Stimulated activated CD4-positive, alpha-beta T cell treated with anti-CD3 and anti-CD28 coated beads, TNF-alpha, amount 100 ng/mL, for 48 hours (primary cell): ENCODE measurements at regions not wholly inside any gene's neighbourhood (a gene's known extent, or its start where the extent isn't known, plus 50 kb on each side); places are given as distances from the start of the nearest gene placed in this dataset.

ENCODE experiments used
- DNase-seq, 3 donors: peaks; one replicate each; pipeline ENCODE4 v3.0.0-alpha.2; 2020; ENCODE audit warnings: low read depth in 3 of 3

DNA sequence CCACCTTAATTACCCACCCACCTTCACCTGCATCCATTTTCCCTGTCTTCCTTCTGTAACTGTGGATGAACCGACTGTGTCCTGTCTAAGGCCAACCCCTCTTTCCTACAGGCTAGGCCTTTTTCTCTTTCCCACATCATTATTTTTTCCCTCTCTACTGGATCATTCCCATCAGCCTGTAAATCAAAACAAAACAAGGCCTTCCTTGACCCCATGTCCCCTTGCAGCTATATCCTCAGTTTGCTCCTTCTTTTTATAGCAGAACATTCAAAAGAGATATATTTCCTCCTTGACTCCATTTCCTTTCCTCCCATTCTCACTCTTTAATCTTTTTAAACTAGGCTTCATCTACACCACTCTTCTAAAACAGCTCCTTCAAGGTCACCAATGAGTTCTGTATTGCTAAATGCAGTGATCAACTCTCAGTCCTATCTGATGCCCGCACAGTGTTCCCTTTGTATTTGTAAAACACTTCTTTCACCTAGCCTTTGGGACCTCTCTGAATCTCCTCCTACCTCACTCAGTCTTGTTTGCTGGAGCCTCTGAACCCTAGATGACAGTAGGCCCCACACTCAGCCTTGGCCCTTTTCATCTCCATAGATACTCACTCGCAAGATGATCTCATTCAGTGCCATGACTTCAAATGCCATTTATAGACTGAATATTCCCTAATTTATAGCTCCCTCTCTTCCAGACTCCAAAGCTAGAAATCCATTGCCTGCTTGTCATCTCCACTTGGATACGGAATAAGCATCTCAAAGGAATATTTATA lies 55.7 kb downstream of the CXCR4 start:
- DNase-seq = no peak

DNA sequence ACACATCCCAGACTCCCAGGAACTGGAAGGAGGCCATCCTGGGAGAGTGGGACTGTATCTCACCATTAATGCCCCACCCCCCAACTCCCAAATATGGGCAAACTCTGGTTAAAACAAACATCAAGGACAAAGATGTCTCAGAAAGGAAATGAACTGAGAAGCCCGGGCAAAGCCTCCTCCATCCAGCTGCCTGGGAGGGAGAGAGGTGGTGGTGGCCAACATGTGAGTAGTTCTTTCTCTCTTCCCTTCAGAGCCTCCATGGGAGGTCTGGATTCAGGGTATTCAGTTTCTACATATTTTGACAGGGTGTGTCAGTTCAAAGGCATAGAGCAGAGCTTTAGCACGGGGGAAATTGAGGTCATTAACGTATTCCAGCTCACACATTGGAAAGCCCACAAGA lies 57.5 kb downstream of the CXCR4 start:
- no peak for DNase-seq

DNA sequence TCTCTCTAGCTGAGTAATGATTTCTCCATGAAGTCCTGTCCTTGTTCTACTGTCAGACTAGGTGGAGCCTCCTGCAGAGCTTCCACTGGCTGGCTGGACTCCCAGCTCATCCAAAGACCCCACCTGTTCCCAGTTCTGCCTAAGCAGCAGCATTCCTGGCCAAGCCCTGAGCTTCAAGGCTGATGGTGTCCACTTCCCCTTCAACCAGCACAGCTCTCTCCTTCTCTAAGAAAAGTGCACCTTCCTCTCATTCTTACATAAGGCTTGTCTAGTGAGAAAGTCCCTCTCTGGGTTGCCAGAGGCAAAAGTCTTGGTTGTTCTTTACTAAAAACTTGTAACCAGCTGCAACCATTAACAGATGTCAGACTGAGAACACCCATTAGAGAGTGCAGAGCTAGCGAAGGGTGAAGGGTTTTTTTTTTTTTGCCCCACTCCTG lies 58.9 kb downstream of the CXCR4 start:
- no peak for DNase-seq

DNA sequence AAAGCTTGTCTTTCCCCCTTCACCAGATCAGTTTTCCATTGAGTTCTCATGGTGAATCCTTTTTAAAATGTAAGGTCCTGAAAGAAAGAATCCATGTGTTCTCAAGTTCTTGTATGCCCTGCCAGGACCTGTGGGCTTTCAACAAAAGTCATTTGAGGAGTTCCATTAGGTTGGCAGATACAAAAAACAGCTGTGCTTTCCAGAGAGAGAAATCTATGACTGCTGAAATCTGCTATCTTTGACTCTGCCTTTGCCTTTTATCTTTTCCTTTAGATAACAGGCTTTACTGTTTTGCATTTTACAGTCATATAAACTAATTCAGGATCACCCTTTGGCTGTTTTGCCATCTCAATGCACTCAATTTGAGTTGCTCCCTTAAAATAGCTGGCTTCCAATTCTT lies 59.7 kb downstream of the CXCR4 start:
- DNase-seq = no peak

DNA sequence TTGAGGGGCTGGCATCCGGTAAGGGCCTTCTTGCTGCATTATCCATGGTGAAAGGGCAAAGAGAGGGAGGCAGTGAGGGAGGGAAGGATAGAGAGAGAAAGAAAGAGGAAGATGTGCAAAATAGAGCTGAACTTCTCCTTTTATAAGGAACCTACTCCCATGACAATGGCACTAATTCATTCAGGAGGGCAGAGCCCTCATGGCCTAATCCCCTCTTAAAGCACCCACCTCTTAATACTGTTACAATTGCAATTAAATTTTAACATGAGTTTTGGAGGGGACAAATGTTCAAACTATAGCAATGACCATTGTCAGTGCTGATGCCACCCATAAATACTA lies 60.2 kb downstream of the CXCR4 start:
- DNase-seq = no peak

DNA sequence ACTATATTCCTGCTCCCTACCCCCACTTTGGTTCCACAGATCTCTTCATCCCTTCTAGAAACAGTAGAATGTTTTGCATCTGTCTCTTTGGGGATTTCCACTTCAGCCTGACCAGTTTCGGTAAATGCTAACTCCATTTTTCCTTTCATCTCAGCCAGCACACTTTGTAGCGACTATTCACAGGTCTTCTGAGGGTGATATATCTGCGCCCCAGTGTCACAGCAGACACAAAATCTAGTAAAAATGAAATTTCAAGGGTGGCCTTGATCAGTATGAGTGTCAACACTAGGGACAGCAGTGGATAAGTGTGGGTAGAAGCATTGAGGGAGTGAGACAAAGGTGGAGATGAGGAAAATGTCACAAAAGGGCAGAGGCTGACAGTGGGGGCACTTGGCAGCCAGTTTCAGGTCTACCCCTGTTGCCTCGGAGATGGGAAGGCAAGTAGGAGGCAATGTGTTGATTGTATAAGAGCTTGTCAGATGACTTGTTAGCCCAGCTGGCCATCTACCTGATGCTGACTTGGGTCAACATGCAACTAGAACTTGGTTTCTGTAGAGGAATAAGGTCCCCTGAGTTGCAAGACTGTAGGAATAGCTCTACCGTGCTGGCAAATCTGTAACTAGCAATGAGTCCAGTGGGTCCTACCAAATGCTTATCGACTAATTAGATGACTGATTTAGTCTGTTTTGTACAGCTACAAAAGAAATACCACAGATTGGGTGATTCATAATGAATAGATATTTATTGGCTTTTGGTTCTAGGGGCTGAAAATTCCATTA lies 60.7 kb downstream of the CXCR4 start:
- peak in 2 of 3 donors; percentile 18 to 20 for DNase-seq

DNA sequence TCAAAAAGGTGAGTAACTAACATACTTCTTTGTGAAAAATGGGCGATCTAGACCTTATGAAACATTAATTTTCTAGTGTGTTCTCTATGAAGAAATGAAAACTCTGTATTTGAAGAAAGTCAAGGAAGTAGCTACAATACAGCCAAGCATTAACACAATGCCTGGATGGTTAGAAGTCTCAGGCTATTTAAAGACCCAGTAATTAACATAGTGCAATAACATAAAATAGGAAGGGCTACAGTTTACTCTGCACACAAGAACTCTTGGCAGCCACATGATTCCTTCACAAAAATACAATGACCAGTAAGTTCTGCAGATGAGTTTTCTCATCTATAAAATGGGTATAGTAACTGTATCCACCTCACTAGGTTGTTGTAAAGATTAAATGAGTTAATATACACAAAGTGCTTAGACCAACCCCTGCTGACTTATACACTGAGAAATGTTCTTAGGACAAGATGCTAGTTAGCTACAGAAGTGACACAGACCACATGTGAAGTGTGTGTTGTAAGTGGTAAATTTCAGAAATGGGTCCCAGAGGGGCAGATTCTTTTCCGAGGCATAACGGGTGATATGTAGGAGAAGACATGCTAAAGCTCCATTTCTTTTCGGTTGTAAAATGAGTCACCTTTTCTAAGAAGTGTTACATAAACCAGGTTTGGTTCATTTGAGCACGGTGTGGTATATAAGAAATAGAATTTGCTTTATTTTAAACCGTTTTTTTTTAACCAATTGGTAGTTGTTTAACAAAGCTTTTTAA lies 61.8 kb downstream of the CXCR4 start:
- no peak for DNase-seq

DNA sequence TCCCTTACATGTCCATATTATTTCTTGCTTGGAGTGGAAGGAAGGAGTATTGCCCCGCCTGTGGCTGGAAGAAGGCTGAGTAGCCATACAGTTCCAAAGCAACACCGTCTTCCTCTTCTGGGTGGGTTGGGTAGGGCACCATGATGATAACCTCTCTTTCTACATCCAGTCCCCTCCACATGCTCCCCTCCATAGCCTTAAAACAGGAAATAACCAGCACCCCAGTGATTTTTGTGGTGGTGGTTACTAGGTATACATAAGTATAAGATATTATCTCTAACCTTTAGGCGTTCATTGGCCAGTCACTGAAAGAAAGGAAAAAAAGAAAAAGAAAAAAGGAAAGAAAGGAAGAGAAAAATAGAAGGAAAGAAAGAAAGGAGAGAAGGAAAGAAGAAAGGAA lies 63.1 kb downstream of the CXCR4 start:
- no peak for DNase-seq

DNA sequence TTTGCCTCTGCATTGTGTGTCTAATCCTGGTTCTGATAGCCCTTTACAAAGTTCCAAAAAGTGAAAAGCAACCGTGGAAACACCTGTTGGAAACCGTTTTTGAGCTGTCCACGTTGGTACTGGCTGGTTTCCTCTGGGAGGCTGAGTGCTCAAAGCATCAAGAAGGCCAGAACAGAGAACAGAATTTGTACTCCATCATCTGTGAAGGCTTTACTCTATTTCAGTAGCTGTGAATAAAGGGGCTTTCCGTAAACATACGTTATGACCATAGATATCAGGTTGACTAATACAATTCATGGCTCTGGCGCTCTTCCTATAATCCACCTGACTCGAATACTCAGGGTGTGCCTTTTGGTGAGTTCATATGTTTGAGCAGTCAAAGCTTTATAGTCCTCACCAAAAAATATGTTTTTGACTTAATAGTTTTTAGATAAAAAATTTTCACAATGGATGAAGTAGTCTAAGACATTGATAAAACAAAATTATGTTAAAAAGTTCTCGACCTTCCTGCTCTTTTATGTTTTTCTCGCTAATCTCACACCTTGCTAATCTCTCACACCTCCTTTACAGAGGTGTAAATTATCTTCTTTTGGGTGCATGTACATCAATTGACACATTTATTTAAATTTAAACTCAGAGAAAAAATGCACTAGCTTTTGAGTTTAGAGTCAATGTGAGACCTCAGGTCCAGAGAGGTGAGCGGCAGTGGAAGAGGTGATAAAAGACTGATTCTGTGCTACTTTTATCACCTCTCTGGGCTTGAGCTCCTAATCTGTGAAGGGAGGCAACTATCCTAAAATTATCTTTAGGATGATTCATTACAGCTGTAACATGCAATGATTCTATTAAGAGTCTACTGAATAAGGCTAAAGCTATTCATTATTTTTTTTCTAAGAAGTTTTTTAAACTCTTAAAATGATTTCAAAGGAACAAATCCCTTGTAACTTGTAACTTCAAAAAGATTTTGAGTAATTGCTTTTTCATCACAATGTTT lies 65.3 kb downstream of the CXCR4 start:
- no peak for DNase-seq

DNA sequence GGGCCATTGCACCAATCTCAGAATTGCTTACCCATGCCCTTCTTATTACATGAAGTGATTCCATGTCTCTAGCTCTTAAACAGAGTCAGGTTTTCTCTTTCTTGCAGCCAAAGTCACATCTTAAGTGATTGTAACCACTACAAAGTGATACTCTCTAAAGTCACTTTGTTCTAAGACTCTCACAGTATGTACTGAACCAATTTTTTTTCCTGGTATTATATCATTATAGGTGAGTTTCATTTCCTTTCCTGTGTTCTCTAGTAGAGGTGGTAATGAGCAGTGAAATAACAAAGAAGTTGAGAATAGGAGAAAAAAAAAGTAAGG lies 66.3 kb upstream of the DARS1 start:
- no peak for DNase-seq

DNA sequence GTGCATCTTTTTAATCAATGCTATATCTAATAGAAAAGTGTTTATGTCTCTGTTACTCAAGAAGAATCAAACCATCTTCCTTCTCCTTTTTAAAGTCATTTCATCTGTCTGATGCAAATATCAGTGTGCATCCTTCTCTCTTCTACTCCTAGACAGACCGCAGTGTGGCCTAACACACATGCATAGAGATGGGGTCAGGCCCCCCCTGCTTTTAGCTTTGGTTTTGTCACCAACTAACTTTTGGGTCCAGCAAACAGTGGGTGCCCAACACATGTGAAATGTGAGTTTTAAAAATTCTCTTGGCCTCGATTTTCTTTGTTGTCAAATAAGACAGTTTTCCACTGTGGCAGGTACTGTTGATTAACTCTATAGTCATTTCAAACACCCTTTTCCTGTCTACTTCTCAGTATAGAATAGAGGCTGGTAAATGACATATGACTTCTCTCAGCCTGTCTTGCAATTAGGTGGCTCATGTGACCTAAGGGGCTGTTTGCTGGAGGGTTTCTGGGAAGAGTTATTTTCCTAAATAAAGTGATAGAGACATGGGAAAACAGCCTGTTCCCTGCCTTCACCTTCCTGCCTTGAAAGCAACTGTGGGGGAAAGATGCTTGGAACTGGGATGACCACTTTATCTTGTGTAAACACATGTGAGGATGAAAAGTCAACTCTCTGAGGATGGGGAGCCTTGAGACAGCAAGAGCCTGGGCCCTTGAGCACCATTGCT lies 65.7 kb upstream of the DARS1 start:
- DNase-seq = no peak

DNA sequence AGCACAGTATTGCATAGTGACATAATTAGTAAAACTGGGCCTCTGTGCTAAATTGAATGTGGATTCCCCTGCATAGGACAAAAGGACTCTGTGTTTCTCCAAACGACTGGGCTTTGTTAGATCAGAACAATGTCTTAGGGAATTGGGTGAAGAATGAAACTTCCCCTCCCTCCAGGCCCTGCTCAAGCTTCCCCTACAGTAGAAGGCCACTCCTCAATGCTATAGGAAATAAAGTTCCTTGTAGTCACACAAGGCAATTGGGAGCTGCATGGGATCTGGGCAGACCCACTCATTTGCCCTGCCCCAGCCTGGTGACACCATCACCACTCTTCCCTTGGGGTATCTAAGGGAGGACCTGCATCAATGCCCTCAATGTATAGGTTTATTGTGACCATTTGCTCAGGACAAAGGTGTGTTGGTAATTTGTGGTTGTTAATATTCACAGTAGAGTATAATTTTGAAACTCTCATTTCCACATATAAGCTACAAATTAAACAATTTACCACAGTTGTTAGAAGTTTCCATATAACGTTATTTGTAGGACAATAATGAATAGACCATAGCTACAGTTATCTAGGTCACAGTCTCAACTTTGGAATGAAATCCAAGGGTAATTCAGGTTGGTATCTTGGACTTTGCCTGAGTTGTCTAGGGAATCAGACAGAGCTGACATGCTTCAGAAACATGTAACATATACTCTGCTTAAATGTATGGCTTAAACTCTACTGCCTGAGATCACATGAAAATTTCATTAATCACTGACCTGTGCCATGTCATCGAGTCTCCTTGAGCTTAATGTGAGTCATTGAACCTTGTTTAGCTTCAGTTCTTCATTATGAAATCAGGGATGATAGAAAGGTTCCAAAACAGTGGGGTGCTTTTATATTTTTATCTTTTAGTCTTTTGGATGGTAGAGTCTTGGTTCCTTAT lies 64.8 kb upstream of the DARS1 start:
- no peak for DNase-seq

DNA sequence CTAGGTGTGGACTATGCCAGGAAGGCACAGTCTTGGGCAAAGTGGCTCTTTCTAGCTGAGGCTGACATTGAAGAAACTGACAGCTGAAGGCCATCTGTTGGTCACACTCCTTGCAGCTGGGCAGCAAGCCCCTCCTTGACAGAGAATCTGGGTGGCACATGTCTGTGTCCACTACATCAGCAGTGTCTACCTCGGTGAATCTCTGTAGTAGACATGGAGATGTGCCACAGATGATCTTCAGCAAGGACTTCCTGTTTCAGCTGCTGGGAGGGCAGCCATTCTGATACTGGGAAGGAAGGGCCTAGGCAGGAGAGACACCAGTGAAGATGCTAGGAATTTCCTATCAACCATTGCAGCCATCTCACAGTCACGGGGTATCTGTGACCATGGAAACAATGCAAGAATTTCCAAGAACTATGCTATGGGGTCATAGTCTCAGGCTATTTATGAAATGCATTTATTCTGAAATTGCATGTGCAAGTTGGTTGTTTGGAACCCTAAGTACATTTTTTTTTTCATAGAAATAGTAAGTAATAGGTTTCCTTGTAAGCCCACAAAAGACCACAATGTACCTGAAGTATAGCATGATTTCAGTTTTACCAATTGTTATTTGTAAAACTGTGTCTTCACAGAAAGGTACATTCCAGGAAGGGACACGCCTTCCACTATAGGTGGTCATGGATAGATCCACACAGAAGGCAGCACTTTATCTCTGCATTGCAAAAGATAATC lies 63.8 kb upstream of the DARS1 start:
- DNase-seq = no peak

DNA sequence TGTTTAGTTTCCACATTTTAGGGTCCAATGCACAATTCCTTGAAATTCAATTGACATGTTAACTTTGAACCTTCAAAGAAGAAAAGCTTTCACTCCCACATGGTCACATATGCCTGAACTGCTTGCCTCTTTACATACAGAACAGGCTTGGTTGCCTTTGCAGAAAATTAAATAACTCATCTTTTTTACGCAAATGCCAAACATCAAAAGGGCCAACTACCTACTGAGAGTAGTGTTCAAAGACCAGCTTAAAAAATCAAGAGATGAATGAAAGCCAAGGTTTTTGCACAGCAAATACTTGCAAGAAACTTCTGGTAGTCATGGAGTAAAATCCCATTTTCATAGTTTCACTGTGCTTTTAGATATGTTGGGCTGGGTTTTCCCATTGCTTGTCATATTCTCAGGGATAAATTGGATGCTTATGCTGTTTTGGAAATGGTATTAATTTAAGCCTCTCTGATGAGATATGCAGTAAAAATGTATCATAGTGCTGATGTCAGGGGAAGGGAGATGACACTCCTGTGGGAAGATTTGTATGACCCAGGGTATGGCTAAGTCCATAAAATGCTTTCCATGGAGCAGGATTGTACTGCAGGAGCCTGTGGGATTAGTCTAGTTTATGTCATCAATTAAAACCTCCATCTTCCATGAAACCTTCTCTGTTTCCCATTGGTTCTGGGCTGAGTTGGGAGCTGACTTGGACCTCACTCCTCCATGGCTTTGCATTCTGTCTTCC lies 60.6 kb upstream of the DARS1 start:
- no peak for DNase-seq

DNA sequence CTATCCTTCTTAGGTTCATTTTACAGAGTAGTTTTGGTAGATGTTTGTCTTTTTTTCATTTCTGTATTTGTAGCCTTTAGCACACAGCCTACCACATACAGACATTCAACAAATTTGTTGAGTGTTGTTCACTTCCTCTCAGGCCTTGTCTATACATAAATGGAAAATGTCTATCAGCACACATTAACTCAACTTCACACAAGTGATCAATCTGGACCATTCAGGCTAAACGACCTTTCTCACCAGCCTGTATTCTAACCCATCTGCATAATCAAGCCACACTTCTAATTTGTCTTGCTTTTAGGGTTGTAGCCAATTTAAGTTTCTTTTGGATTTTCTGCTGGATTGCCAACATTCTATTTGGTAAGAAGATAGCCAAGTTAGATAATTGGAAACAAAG lies 59.9 kb upstream of the DARS1 start:
- no peak for DNase-seq
